Adrenal gland (tissue), 5 donors: ENCODE measurements at regions not wholly inside any gene's neighbourhood (a gene's known extent, or its start where the extent isn't known, plus 50 kb on each side); places are given as distances from the start of the nearest gene placed in this dataset.

Experiments used
- CTCF ChIP-seq, 6 experiments: fragments of 450-650 bp in 4 of 6; fragments of 200-600 bp in 2 of 6; sonication (generic) in 1 of 6; IDR thresholded peaks; 1 replicate in 5 of 6; 2 replicates in 1 of 6; pipeline versions ENCODE4 v1.5.1 to v1.8.0; 2016 to 2021; ENCODE audit warnings: antibody characterized with exemption in 6 of 6, mild to moderate bottlenecking in 2 of 6, moderate library complexity in 1 of 6
- POLR2A ChIP-seq, 2 donors: fragments of 450-650 bp; IDR thresholded peaks; one replicate each; pipeline ENCODE4 v1.6.1; 2017; ENCODE audit warnings: antibody characterized with exemption in 2 of 2, mild to moderate bottlenecking in 2 of 2, moderate library complexity in 1 of 2
- donor health status: DM: no; HTN: no; CAD: no.

DNA sequence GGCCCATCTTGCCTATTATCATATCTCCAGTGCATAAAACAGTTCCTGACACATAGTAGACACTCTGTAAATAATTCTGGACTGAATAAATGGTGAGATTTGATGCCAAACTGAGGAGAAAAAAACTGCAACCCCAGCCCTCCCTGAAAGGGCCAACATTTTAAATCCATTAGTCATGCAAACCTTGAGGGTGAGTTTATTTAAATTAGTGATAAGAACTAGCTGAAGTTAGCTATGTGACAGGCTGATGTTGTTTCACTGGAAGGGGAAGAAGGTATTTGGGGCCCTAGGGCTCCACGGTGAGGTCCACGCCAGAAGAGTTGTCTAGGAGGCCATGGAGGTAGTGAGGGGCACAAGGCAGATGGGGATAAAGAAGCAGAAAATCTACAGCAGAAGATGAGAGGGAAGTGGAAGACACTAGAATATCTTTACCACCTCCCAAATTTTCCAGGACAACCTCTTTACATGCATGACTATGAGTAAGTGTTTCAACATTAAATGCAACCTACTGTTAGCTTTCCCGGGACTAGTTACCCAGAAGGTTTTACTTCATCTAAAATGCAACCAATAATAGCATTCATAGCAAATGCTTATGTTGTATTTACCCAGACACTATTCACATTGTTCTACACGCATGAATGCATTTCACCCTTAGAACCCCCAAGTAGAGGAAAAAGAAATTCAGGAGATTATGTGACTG, 183.2 kb upstream of the LYZL1 start:
- TF ChIP-seq CTCF (IDR thresholded peaks at IDR 0.05): no peak
- TF ChIP-seq POLR2A (IDR thresholded peaks at IDR 0.05): no peak
